T-helper 1 cell (primary cell): ENCODE measurements at regions not wholly inside any gene's neighbourhood (a gene's known extent, or its start where the extent isn't known, plus 50 kb on each side); places are given as distances from the start of the nearest gene placed in this dataset.
"Not testable (repeated sequence)": the region's sequence is repeated elsewhere in the genome, so short reads cannot be mapped to it uniquely, and the experiment has no call there.

Experiments
- DNase-seq, 5 donors: peaks; one replicate each; pipeline ENCODE4 v3.0.0-alpha.2; 2012 to 2020

GRCh38 chrX:40951407-40951806 is 133.8 kb upstream of the USP9X start:
- DNase-seq = not testable (repeated sequence)

GRCh38 chrX:40952855-40953254 is 132.4 kb upstream of the USP9X start:
- DNase-seq = peak in 1 of 5 donors; percentile 68

GRCh38 chrX:40953369-40953768 is 131.9 kb upstream of the USP9X start:
- no peak for DNase-seq

- DNase-seq = no peak
Measured at GRCh38 chrX:40960041-40960440, 125.2 kb upstream of the USP9X start.

GRCh38 chrX:40962793-40963407 is 122.3 kb upstream of the USP9X start:
- no peak for DNase-seq

- DNase-seq = no peak
Measured at GRCh38 chrX:40964008-40964407, 121.2 kb upstream of the USP9X start.

GRCh38 chrX:40964633-40965586 is 120.3 kb upstream of the USP9X start:
- DNase-seq = no peak

GRCh38 chrX:40966213-40966820 is 118.9 kb upstream of the USP9X start:
- no peak for DNase-seq

- no peak for DNase-seq
Measured at GRCh38 chrX:40968180-40968579, 117.1 kb upstream of the USP9X start.

- no peak for DNase-seq
Measured at GRCh38 chrX:40971736-40972135, 113.5 kb upstream of the USP9X start.

GRCh38 chrX:40973619-40974018 is 111.6 kb upstream of the USP9X start:
- DNase-seq = no peak

- no peak for DNase-seq
Measured at GRCh38 chrX:40975951-40976350, 109.3 kb upstream of the USP9X start.

- DNase-seq = no peak
Measured at GRCh38 chrX:40976981-40977380, 108.3 kb upstream of the USP9X start.

GRCh38 chrX:40984962-40985361 is 100.3 kb upstream of the USP9X start:
- no peak for DNase-seq

- no peak for DNase-seq
Measured at GRCh38 chrX:40987413-40987812, 97.8 kb upstream of the USP9X start.

GRCh38 chrX:40988100-40988499 is 97.1 kb upstream of the USP9X start:
- DNase-seq = no peak

GRCh38 chrX:40993395-40993794 is 91.8 kb upstream of the USP9X start:
- not testable (repeated sequence) for DNase-seq

- DNase-seq = no peak
Measured at GRCh38 chrX:40996886-40997530, 88.2 kb upstream of the USP9X start.

- no peak for DNase-seq
Measured at GRCh38 chrX:40998123-40998522, 87.1 kb upstream of the USP9X start.

GRCh38 chrX:41001327-41001726 is 83.9 kb upstream of the USP9X start:
- DNase-seq = no peak

- no peak for DNase-seq
Measured at GRCh38 chrX:41002026-41002425, 83.2 kb upstream of the USP9X start.

- no peak for DNase-seq
Measured at GRCh38 chrX:41003506-41004270, 81.6 kb upstream of the USP9X start.
